K562 (cell line): ENCODE measurements at regions not wholly inside any gene's neighbourhood (a gene's known extent, or its start where the extent isn't known, plus 50 kb on each side); places are given as distances from the start of the nearest gene placed in this dataset.

Source experiments
- ATAC-seq: fragments of 200-7000 bp; cut with Tn5 transposase; 3 replicates; pipeline ENCODE4 v1.9.1; 2020; ENCODE audit warnings: moderate library complexity
- BruUV-seq: library from RNA; stranded (reverse); fragments of 400-500 nt; replicated peaks from 2 replicates; lab custom pipeline; 2021; lab: Mats Ljungman, UMichigan
- CTCF ChIA-PET: fragments of 300-600 bp; formaldehyde crosslinking; extraction: SDS; loops from one replicate; lab custom pipeline; 2021; ENCODE audit warnings: low intra/inter-chr PET ratio; lab: Yijun Ruan, JAX
- POLR2A ChIA-PET: fragments of 300-600, 350-650 bp; sonication (Branson Sonifier 250); formaldehyde crosslinking; extraction: SDS; loops from one replicate; lab custom pipeline; 2021; ENCODE audit warnings: antibody characterized with exemption, inconsistent platforms; lab: Yijun Ruan, JAX
- DNase-seq, 4 experiments: peaks; one replicate each; pipeline versions ENCODE4 v3.0.0 to v3.0.0-alpha.2; 2011 to 2018; ENCODE audit warnings: low spot score in 3 of 4, mixed read lengths in 3 of 4; ENCODE audit errors: extremely low read depth in 1 of 4
- FAIRE-seq: peaks from 2 replicates; lab custom pipeline; 2011; peaks lifted over from hg19 to GRCh38; lab: Jason Lieb, UNC
- H2AFZ ChIP-seq: 2 replicates; pipeline ENCODE4 v1.6.0; 2011; ENCODE audit warnings: low read depth, low read length, control low read depth, inconsistent platforms
- H3K27ac ChIP-seq: fragments of 200-600 bp; 3 replicates; pipeline ENCODE4 v1.8.0; 2011; ENCODE audit warnings: low read depth, mild to moderate bottlenecking, control low read depth, inconsistent platforms, low read length, moderate library complexity, mixed read lengths; ENCODE audit errors: extremely low read depth
- H3K27me3 ChIP-seq, 2 experiments: fragments of 300-600 bp in 1 of 2; 2 replicates in 1 of 2; 3 replicates in 1 of 2; pipeline versions ENCODE4 v1.6.0 to v1.8.0; 2011; ENCODE audit warnings: inconsistent platforms in 2 of 2, low read length in 2 of 2, mild to moderate bottlenecking in 1 of 2, mixed read lengths in 1 of 2, moderate library complexity in 1 of 2; ENCODE audit not compliant: control insufficient read depth in 2 of 2, insufficient read depth in 2 of 2
- H3K36me3 ChIP-seq: fragments of 300-600 bp; 3 replicates; pipeline ENCODE4 v1.8.0; 2011; ENCODE audit warnings: mild to moderate bottlenecking, low read length, inconsistent platforms; ENCODE audit not compliant: control insufficient read depth, insufficient read depth
- H3K4me1 ChIP-seq, 2 experiments: fragments of 200-600 bp in 1 of 2; replicated peaks in 1 of 2; 2 replicates in 1 of 2; 3 replicates in 1 of 2; pipeline versions ENCODE4 v1.5.1 to v1.8.0; 2011; ENCODE audit warnings: inconsistent platforms in 2 of 2, low read length in 2 of 2, mild to moderate bottlenecking in 1 of 2, mixed read lengths in 1 of 2, moderate library complexity in 1 of 2; ENCODE audit not compliant: control insufficient read depth in 2 of 2, insufficient read depth in 2 of 2
- H3K4me2 ChIP-seq: 2 replicates; pipeline ENCODE4 v1.6.1; 2011; ENCODE audit warnings: low read length, control low read depth, inconsistent platforms, mixed read lengths; ENCODE audit not compliant: insufficient read depth
- H3K4me3 ChIP-seq: fragments of 200-600 bp; sonication (generic), shearing (Covaris generic); 2 replicates; pipeline ENCODE4 v1.5.1; 2016; ENCODE audit warnings: control low read depth, inconsistent platforms
- H3K79me2 ChIP-seq: fragments of 200-600 bp; 3 replicates; pipeline ENCODE4 v1.8.0; 2011; ENCODE audit warnings: low read length, inconsistent platforms; ENCODE audit not compliant: control insufficient read depth, insufficient read depth
- H3K9ac ChIP-seq, 2 experiments: 2 replicates each; pipeline versions ENCODE4 v1.6.0 to v1.6.1; 2011; ENCODE audit warnings: low read depth in 2 of 2, low read length in 2 of 2, control low read depth in 1 of 2, inconsistent platforms in 1 of 2, mild to moderate bottlenecking in 1 of 2, mixed read lengths in 1 of 2; ENCODE audit not compliant: insufficient read depth in 1 of 2
- H3K9me1 ChIP-seq: one replicate; pipeline ENCODE4 v1.6.0; 2011; ENCODE audit warnings: inconsistent platforms, mild to moderate bottlenecking, low read length, moderate library complexity; ENCODE audit not compliant: control insufficient read depth, insufficient read depth
- H3K9me3 ChIP-seq: replicated peaks from 2 replicates; pipeline ENCODE4 v1.5.1; 2011; ENCODE audit warnings: low read depth, low read length, inconsistent platforms; ENCODE audit not compliant: control insufficient read depth, insufficient read depth
- H4K20me1 ChIP-seq: replicated peaks from 2 replicates; pipeline ENCODE4 v1.6.1; 2011; ENCODE audit warnings: low read length, inconsistent platforms, mixed read lengths; ENCODE audit not compliant: control insufficient read depth, insufficient read depth
- CCAR2 ChIP-seq: fragments of 200-400 bp; formaldehyde crosslinking; IDR thresholded peaks from 2 replicates; pipeline ENCODE4 v1.6.1; 2017; ENCODE audit warnings: mild to moderate bottlenecking, low read depth, low read length
- CHD4 ChIP-seq: fragments of 200-600 bp; sonication (generic); IDR thresholded peaks from 3 replicates; pipeline ENCODE4 v1.6.1; 2012; ENCODE audit warnings: low read depth, mild to moderate bottlenecking, mixed read lengths, low read length, inconsistent platforms; ENCODE audit not compliant: insufficient read depth, insufficient replicate concordance, poor library complexity, severe bottlenecking
- HDAC2 ChIP-seq: fragments of 450-650 bp; IDR thresholded peaks from 2 replicates; pipeline ENCODE4 v1.6.1; 2016; ENCODE audit warnings: mild to moderate bottlenecking
- HLTF ChIP-seq: fragments of 450-650 bp; IDR thresholded peaks from 2 replicates; pipeline ENCODE4 v1.6.1; 2016
- HNRNPLL ChIP-seq: fragments of 200-400 bp; formaldehyde crosslinking; IDR thresholded peaks from 2 replicates; pipeline ENCODE4 v1.6.1; 2017; ENCODE audit warnings: low read length, low read depth, mild to moderate bottlenecking; ENCODE audit not compliant: poor library complexity, severe bottlenecking
- HSF4 ChIP-seq: fragments of 250-450 bp; sonication (Bioruptor Pico); IDR thresholded peaks from 2 replicates; pipeline ENCODE4 v2.1.2; 2022; ENCODE audit warnings: mild to moderate bottlenecking, moderate library complexity, borderline replicate concordance
- JUNB ChIP-seq: fragments of 450-650 bp; formaldehyde crosslinking; conservative IDR thresholded peaks from 2 replicates; pipeline ENCODE4 v1.4.0; 2020; ENCODE audit warnings: mild to moderate bottlenecking
- KDM4B ChIP-seq, 2 experiments: fragments of 450-650 bp in 1 of 2; sonication (generic) in 1 of 2; IDR thresholded peaks; 2 replicates each; pipeline ENCODE4 v1.6.1; 2016 to 2017; ENCODE audit warnings: borderline replicate concordance in 2 of 2, antibody characterized with exemption in 1 of 2, low read depth in 1 of 2, mild to moderate bottlenecking in 1 of 2
- MAFK ChIP-seq: IDR thresholded peaks from 2 replicates; pipeline ENCODE4 v1.6.1; 2011; ENCODE audit warnings: low read length, improper control_type of control experiment
- MTA1 ChIP-seq: fragments of 450-650 bp; IDR thresholded peaks from 2 replicates; pipeline ENCODE4 v1.6.1; 2017; ENCODE audit warnings: borderline replicate concordance
- NFYB ChIP-seq: IDR thresholded peaks from 2 replicates; pipeline ENCODE4 v1.6.1; 2011; ENCODE audit warnings: mild to moderate bottlenecking, moderate library complexity; ENCODE audit not compliant: insufficient read length; ENCODE audit errors: extremely low read depth
- NRF1 ChIP-seq, 2 experiments: fragments of 450-650 bp; IDR thresholded peaks in 1 of 2; conservative IDR thresholded peaks in 1 of 2; 2 replicates each; pipeline ENCODE4 v1.6.1; 2014; ENCODE audit warnings: mild to moderate bottlenecking in 2 of 2
- U2AF2 ChIP-seq: fragments of 200-400 bp; formaldehyde crosslinking; optimal IDR thresholded peaks from 2 replicates; pipeline ENCODE3; 2017; ENCODE audit warnings: low read depth, mild to moderate bottlenecking, low read length
- XRCC3 ChIP-seq: fragments of 450-650 bp; IDR thresholded peaks from 2 replicates; pipeline ENCODE4 v1.6.1; 2017; ENCODE audit warnings: mild to moderate bottlenecking, moderate library complexity
- ZKSCAN8 ChIP-seq: fragments of 200-800 bp; sonication (Bioruptor generic); IDR thresholded peaks from 2 replicates; pipeline ENCODE4 v1.6.1; 2016; ENCODE audit warnings: missing genetic modification characterization, missing compliant biosample characterization
- ZNF133 ChIP-seq: fragments of 250-450 bp; sonication (Bioruptor Pico); IDR thresholded peaks from 2 replicates; pipeline ENCODE4 v1.4.0; 2020; ENCODE audit warnings: mild to moderate bottlenecking
- in situ Hi-C: fragments of 300-500 bp; cut with MboI; formaldehyde crosslinking; loops from 4 replicates; pipeline ENCODE4 v1.15.0; 2018; ENCODE audit warnings: inconsistent platforms, mixed read lengths
- intact Hi-C: fragments of 100-400 bp; cut with micrococcal nuclease; formaldehyde crosslinking; loops from 2 replicates; pipeline ENCODE4 v1.14.2; 2022
- TF ChIP-seq, protein P1 (sequence below): fragments of 450-650 bp; formaldehyde crosslinking; IDR thresholded peaks from 2 replicates; pipeline ENCODE4 v1.4.0; 2022; ENCODE audit warnings: missing genetic modification characterization
- TF ChIP-seq, protein P2 (sequence below): fragments of 250-450 bp; sonication (Bioruptor Pico); IDR thresholded peaks from 2 replicates; pipeline ENCODE4 v1.9.0; 2021; ENCODE audit warnings: mild to moderate bottlenecking, inconsistent platforms

DNA sequence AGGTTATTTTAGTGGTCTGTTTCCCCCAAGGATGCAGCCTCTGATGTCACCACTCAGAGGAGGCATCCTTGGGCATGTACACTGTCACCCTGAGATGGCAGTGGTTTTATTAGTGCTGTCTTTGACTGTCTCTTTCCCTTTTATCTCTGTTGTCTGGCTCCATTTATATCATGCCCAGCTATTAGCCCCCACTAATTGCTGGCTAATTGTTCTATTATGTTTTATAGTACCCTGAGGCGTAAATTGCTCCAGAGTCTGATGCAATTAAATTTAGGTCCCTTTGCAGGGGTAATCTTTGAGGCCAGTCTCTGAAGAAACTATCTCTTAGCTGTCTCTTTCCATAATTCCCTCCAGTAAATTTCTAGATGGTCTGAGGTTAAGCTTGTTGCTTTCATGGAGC, 301.0 kb upstream of the KLHL29 start (continued):
- TF ChIP-seq XRCC3: no peak
- TF ChIP-seq, all 486 proteins: peak for 0

DNA sequence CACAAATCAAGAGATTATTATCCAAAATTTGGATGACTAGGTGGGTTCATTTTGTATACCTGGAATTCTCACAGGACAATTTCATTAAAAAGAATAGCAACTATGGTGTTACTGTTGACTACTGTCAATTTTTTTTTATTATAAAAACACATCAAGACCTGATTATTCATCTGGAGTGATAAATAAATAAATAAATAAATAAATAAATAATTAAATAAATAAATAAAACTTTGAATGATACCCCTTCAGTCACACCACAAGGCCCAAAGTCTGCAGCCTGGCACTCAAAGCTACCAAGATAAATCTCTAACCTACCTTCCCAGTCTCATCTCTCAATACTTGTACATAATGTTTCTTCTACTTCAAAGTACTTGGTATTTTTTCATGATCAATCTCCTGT, 294.0 kb upstream of the KLHL29 start:
- Histone ChIP-seq H3K9ac (no peak overlapping the region), H3K4me2 (no peak overlapping the region), H3K36me3 (no peaks in the 10 kb centered on the region), H3K27me3 (no peaks in the 10 kb centered on the region), H2AFZ (no peak overlapping the region), H3K4me1 (no peaks in the 10 kb centered on the region), H3K27ac (no peak overlapping the region), H3K9me3 (no peaks in the 10 kb centered on the region), H3K79me2 (no peaks in the 10 kb centered on the region), H4K20me1 (no peaks in the 10 kb centered on the region), H3K9me1 (no peaks in the 10 kb centered on the region), H3K4me3 (no peak overlapping the region)
- BruUV-seq: no TSS peak
- FAIRE-seq (no peak), DNase-seq (no peak), ATAC-seq (no peak)
- ChIA-PET POLR2A (no interaction called here), CTCF (no interaction called here)
- in situ Hi-C loops (no loop called here), intact Hi-C loops (no loop called here)
- TF ChIP-seq NFYB (no peak), NRF1 (conservative IDR thresholded peaks at IDR 0.05 in 1 of 2, IDR thresholded peaks at IDR 0.05 in 1 of 2) (no peak), CCAR2 (no peak), MAFK (no peak), MTA1 (no peak), U2AF2 (no peak), ZNF133 (no peak), HSF4 (CRISPR knock-in tag) (no peak), CHD4 (no peak), HLTF (no peak), ZKSCAN8 (CRISPR knock-in tag) (no peak), JUNB (no peak), KDM4B (IDR thresholded peaks at IDR 0.05; ENCODE audit: borderline replicate concordance in 2 of 2, low read depth in 1 of 2) (no peak), HDAC2 (no peak), HNRNPLL (no peak)
- TF ChIP-seq, protein P1, sequence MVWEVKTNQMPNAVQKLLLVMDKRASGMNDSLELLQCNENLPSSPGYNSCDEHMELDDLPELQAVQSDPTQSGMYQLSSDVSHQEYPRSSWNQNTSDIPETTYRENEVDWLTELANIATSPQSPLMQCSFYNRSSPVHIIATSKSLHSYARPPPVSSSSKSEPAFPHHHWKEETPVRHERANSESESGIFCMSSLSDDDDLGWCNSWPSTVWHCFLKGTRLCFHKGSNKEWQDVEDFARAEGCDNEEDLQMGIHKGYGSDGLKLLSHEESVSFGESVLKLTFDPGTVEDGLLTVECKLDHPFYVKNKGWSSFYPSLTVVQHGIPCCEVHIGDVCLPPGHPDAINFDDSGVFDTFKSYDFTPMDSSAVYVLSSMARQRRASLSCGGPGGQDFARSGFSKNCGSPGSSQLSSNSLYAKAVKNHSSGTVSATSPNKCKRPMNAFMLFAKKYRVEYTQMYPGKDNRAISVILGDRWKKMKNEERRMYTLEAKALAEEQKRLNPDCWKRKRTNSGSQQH (CRISPR knock-in tag): no peak
- TF ChIP-seq, protein P2, sequence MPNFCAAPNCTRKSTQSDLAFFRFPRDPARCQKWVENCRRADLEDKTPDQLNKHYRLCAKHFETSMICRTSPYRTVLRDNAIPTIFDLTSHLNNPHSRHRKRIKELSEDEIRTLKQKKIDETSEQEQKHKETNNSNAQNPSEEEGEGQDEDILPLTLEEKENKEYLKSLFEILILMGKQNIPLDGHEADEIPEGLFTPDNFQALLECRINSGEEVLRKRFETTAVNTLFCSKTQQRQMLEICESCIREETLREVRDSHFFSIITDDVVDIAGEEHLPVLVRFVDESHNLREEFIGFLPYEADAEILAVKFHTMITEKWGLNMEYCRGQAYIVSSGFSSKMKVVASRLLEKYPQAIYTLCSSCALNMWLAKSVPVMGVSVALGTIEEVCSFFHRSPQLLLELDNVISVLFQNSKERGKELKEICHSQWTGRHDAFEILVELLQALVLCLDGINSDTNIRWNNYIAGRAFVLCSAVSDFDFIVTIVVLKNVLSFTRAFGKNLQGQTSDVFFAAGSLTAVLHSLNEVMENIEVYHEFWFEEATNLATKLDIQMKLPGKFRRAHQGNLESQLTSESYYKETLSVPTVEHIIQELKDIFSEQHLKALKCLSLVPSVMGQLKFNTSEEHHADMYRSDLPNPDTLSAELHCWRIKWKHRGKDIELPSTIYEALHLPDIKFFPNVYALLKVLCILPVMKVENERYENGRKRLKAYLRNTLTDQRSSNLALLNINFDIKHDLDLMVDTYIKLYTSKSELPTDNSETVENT: no peak
